ENCODE measurements at regions not wholly inside any gene's neighbourhood (a gene's known extent, or its start where the extent isn't known, plus 50 kb on each side); places are given as distances from the start of the nearest gene placed in this dataset.
"Not testable (repeated sequence)": the region's sequence is repeated elsewhere in the genome, so short reads cannot be mapped to it uniquely, and the experiment has no call there.

GRCh38 chr7:89549768-89550167 lies 604.5 kb upstream of the STEAP1 start:
- in situ Hi-C loops (cut with HindIII; ENCODE audit: low pct_unique_long_range_greater_than_20kb, low sequenced_read_pairs), result no loop called here
- peak in 1 of 2 experiments; percentile 9 for DNase-seq (ENCODE audit: low read depth in 1 of 2, low spot score in 1 of 2)
- TF ChIP-seq JUND (IDR thresholded peaks at IDR 0.05; ENCODE audit: low read depth), result no peak

DNA sequence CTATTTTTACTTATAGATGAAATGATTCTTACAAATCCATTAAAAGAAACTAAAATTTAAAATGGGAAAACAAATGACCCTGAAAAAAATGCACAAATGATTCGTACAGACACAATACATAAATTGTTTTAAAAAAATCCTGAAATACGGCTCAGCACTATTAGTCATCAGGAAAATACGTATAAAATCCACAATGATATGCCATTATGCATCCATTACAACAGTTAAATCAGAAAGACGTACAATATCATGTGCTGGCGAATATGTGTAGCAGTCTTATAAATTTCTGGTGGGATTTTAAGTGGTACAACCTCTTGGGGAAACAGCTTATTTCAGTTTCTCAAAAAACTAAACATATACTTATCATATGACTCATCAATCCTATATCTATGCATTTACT lies 600.1 kb upstream of the STEAP1 start:
- no peak for TF ChIP-seq JUND (IDR thresholded peaks at IDR 0.05; ENCODE audit: low read depth)
- in situ Hi-C loops (cut with HindIII; ENCODE audit: low pct_unique_long_range_greater_than_20kb, low sequenced_read_pairs), result no loop called here
- DNase-seq (ENCODE audit: low read depth in 1 of 2, low spot score in 1 of 2), result no peak

DNA sequence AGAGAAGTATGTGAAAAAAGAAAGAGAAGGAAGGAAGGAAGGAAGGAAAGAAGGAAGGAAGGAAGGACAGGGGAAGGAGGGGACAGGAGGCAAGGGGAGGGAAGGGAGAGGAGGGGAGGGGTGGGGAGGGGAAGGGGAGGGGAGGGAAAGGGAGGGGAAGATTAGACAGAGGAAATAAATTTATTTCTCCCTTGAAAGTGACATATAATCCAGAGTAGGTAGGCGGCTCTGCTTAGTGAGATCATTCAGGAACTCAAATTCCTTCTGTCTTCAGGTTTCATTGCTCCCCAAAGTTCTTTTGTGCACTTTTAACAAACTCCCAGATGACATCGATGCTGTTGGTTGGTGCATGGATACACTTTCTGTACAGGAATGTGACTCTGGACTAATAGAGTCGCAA lies 594.7 kb upstream of the STEAP1 start:
- no peak for DNase-seq (ENCODE audit: low read depth in 1 of 2, low spot score in 1 of 2)
- in situ Hi-C loops (cut with HindIII; ENCODE audit: low pct_unique_long_range_greater_than_20kb, low sequenced_read_pairs), result no loop called here
- TF ChIP-seq JUND (IDR thresholded peaks at IDR 0.05; ENCODE audit: low read depth), result no peak

- in situ Hi-C loops (cut with HindIII; ENCODE audit: low pct_unique_long_range_greater_than_20kb, low sequenced_read_pairs), result no loop called here
- no peak for TF ChIP-seq JUND (IDR thresholded peaks at IDR 0.05; ENCODE audit: low read depth)
These were observed 590.7 kb upstream of the STEAP1 start for GRCh38 chr7:89563597-89563996.

DNA sequence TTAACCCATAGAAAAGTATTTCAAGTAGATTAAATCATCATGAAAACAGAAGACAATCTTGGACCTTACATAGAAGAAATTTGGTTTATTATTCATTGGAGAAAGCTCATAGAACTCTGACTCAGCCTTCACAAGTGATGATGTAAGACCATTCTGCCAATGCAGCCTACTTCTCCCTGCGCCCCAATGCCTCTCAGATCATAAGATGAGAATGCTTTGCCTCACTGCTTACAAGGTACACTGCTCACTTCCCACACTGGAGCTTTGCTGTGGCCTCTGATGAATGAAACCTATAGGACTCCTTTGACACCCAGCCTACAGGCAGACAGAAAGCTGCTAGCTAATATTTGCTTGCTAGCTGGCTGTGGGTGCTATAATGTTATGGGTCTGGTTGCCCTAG lies 569.4 kb upstream of the STEAP1 start:
- peak in 1 of 2 experiments; percentile 3 for DNase-seq (ENCODE audit: low read depth in 1 of 2, low spot score in 1 of 2)
- in situ Hi-C loops (cut with HindIII; ENCODE audit: low pct_unique_long_range_greater_than_20kb, low sequenced_read_pairs), result no loop called here
- TF ChIP-seq JUND (IDR thresholded peaks at IDR 0.05; ENCODE audit: low read depth), result no peak

More at GRCh38 chr7:89563597-89563996, 590.7 kb upstream of the STEAP1 start:
- no peak for DNase-seq (ENCODE audit: low read depth in 1 of 2, low spot score in 1 of 2)

GRCh38 chr7:89593125-89593524 lies 561.1 kb upstream of the STEAP1 start:
- TF ChIP-seq JUND (IDR thresholded peaks at IDR 0.05; ENCODE audit: low read depth), result no peak
- in situ Hi-C loops (cut with HindIII; ENCODE audit: low pct_unique_long_range_greater_than_20kb, low sequenced_read_pairs), result no loop called here
- no peak for DNase-seq (ENCODE audit: low read depth in 1 of 2, low spot score in 1 of 2)

GRCh38 chr7:89602984-89603383 lies 551.3 kb upstream of the STEAP1 start:
- in situ Hi-C loops (cut with HindIII; ENCODE audit: low pct_unique_long_range_greater_than_20kb, low sequenced_read_pairs), result no loop called here
- no peak for TF ChIP-seq JUND (IDR thresholded peaks at IDR 0.05; ENCODE audit: low read depth)
- no peak for DNase-seq (ENCODE audit: low read depth in 1 of 2, low spot score in 1 of 2)

DNA sequence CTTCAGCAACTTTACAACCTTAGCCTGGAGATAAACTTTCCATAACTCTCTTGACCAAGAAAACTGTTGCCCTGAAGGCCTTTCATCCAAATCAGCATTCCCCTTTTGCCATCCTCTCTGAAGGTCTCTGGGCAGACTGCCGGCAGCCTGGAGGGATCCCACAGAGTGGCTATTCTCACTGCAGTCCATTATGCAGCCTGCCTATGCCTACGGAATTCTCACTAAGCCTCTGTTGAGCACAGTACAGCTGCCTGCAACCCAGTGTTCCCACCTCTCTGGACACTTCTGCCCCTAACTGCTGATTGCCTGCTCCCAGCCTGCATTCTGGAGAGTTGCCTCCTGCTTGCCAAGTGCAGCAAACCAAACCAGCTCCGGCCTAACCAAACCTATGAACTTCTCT lies 548.9 kb upstream of the STEAP1 start:
- DNase-seq (ENCODE audit: low read depth in 1 of 2, low spot score in 1 of 2), result no peak
- TF ChIP-seq JUND (IDR thresholded peaks at IDR 0.05; ENCODE audit: low read depth), result no peak
- in situ Hi-C loops (cut with HindIII; ENCODE audit: low pct_unique_long_range_greater_than_20kb, low sequenced_read_pairs), result no loop called here

- TF ChIP-seq JUND (IDR thresholded peaks at IDR 0.05; ENCODE audit: low read depth), result no peak
- in situ Hi-C loops (cut with HindIII; ENCODE audit: low pct_unique_long_range_greater_than_20kb, low sequenced_read_pairs), result no loop called here
- DNase-seq (ENCODE audit: low read depth in 1 of 2, low spot score in 1 of 2), result no peak
These were observed 547.8 kb upstream of the STEAP1 start for GRCh38 chr7:89606511-89606910.

DNA sequence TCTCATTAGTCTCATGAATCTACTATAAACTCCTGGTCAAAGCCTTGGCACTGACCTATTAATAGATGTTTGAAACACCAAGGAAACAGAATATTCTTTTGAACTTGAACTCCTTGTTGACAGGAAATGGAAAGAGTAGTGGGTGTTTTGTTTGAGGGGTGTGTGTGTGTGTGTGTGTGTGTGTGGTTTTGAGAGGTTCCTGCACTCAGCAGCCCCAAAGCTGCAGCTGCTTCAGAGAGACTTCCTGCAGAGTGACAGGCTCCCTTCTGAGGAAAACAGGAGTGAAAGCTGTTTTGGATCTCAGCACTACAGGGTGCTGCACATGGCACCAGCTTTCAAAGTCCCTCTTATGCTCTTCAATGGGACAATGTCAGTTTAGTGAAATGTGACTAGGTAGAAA lies 546.5 kb upstream of the STEAP1 start:
- no peak for TF ChIP-seq JUND (IDR thresholded peaks at IDR 0.05; ENCODE audit: low read depth)
- DNase-seq (ENCODE audit: low read depth in 1 of 2, low spot score in 1 of 2), result no peak
- in situ Hi-C loops (cut with HindIII; ENCODE audit: low pct_unique_long_range_greater_than_20kb, low sequenced_read_pairs), result no loop called here

- DNase-seq (ENCODE audit: low read depth in 1 of 2, low spot score in 1 of 2); in situ Hi-C loops (cut with HindIII; ENCODE audit: low pct_unique_long_range_greater_than_20kb, low sequenced_read_pairs): not testable (repeated sequence)
These were observed 537.4 kb upstream of the STEAP1 start for GRCh38 chr7:89616829-89617228.

- in situ Hi-C loops (cut with HindIII; ENCODE audit: low pct_unique_long_range_greater_than_20kb, low sequenced_read_pairs), result no loop called here
- DNase-seq (ENCODE audit: low read depth in 1 of 2, low spot score in 1 of 2), result no peak
- TF ChIP-seq JUND (IDR thresholded peaks at IDR 0.05; ENCODE audit: low read depth), result no peak
These were observed 536.0 kb upstream of the STEAP1 start for GRCh38 chr7:89618274-89618673.

- DNase-seq (ENCODE audit: low read depth in 1 of 2, low spot score in 1 of 2), result no peak
- in situ Hi-C loops (cut with HindIII; ENCODE audit: low pct_unique_long_range_greater_than_20kb, low sequenced_read_pairs), result no loop called here
- TF ChIP-seq JUND (IDR thresholded peaks at IDR 0.05; ENCODE audit: low read depth), result no peak
These were observed 532.2 kb upstream of the STEAP1 start for GRCh38 chr7:89621925-89622641.

Data from T47D (cell line).